Activated CD4-positive, alpha-beta memory T cell treated with anti-CD3 and anti-CD28 coated beads for 36 hours (primary cell): ENCODE measurements at regions not wholly inside any gene's neighbourhood (a gene's known extent, or its start where the extent isn't known, plus 50 kb on each side); places are given as distances from the start of the nearest gene placed in this dataset.

Source experiments
- CTCF ChIA-PET: fragments of 350-600 bp; sonication (Branson Sonifier 250); formaldehyde crosslinking; loops from one replicate; lab custom pipeline; 2021; ENCODE audit warnings: antibody characterized with exemption, inconsistent platforms; lab: Charles Lee
- POLR2A ChIA-PET: fragments of 350-600 bp; sonication (Branson Sonifier 250); formaldehyde crosslinking; loops from one replicate; lab custom pipeline; 2021; ENCODE audit warnings: antibody characterized with exemption; lab: Charles Lee
- DNase-seq: peaks from one replicate; pipeline ENCODE4 v3.0.0-alpha.2; 2020
- H3K27ac Mint-ChIP-seq: one replicate; pipeline ENCODE4 v1.8.0; 2021; ENCODE audit warnings: mixed read lengths
- H3K27me3 Mint-ChIP-seq: one replicate; pipeline ENCODE4 v1.8.0; 2021; ENCODE audit warnings: mixed read lengths
- H3K36me3 Mint-ChIP-seq: one replicate; pipeline ENCODE4 v1.8.0; 2021; ENCODE audit warnings: mixed read lengths
- H3K4me1 Mint-ChIP-seq: one replicate; pipeline ENCODE4 v1.8.0; 2021; ENCODE audit warnings: low read depth, mixed read lengths
- H3K4me3 Mint-ChIP-seq: one replicate; pipeline ENCODE4 v1.8.0; 2021; ENCODE audit warnings: mild to moderate bottlenecking, mixed read lengths
- H3K9me3 Mint-ChIP-seq: one replicate; pipeline ENCODE4 v1.8.0; 2021; ENCODE audit warnings: mixed read lengths
- intact Hi-C: fragments of 100-400 bp; cut with micrococcal nuclease; formaldehyde crosslinking; loops from one replicate; pipeline ENCODE4 v1.15.1; 2023

- intact Hi-C loops: no loop called here
- no peak overlapping the region for H3K4me3 Mint-ChIP-seq
- no peaks in the 10 kb centered on the region for H3K4me1 Mint-ChIP-seq
- no peak overlapping the region for H3K27ac Mint-ChIP-seq
- POLR2A ChIA-PET: no interaction called here
- CTCF ChIA-PET: no interaction called here
- DNase-seq: no peak
- peaks cover 15% of the 10 kb centered on the region for H3K27me3 Mint-ChIP-seq
- no peaks in the 10 kb centered on the region for H3K9me3 Mint-ChIP-seq
- no peaks in the 10 kb centered on the region for H3K36me3 Mint-ChIP-seq
Measured at GRCh38 chr2:151037434-151037833, 224.2 kb downstream of the RBM43 start.

GRCh38 chr2:151033271-151034248, 228.1 kb downstream of the RBM43 start:
- H3K27me3 Mint-ChIP-seq: peaks cover 14% of the 10 kb centered on the region
- no peak overlapping the region for H3K4me3 Mint-ChIP-seq
- intact Hi-C loops: no loop called here
- H3K4me1 Mint-ChIP-seq: peaks cover 6% of the 10 kb centered on the region
- no peaks in the 10 kb centered on the region for H3K9me3 Mint-ChIP-seq
- POLR2A ChIA-PET: no interaction called here
- no peak for DNase-seq
- CTCF ChIA-PET: interaction anchor here (0.6 kb wide), 1 partner anchor 346 kb away, joined by 6 read pairs; no protein-coding TSS in a partner anchor
- H3K36me3 Mint-ChIP-seq: no peaks in the 10 kb centered on the region
- H3K27ac Mint-ChIP-seq: no peak overlapping the region

GRCh38 chr2:151032741-151033191, 228.9 kb downstream of the RBM43 start:
- ChIA-PET POLR2A (no interaction called here), CTCF (interaction anchor here (1.1 kb wide), 1 partner anchor 15 kb away, joined by 6 read pairs; no protein-coding TSS in a partner anchor)
- no peaks in the 10 kb centered on the region for H3K36me3 Mint-ChIP-seq
- H3K9me3 Mint-ChIP-seq: no peaks in the 10 kb centered on the region
- H3K27me3 Mint-ChIP-seq: peaks cover 10% of the 10 kb centered on the region
- intact Hi-C loops: no loop called here
- H3K27ac Mint-ChIP-seq: no peak overlapping the region
- DNase-seq: no peak
- H3K4me1 Mint-ChIP-seq: peaks cover 6% of the 10 kb centered on the region
- H3K4me3 Mint-ChIP-seq: no peak overlapping the region

GRCh38 chr2:151030663-151031230, 230.9 kb downstream of the RBM43 start:
- no peak for DNase-seq
- ChIA-PET POLR2A (no interaction called here), CTCF (interaction anchor here (1.3 kb wide), 1 partner anchor 24 kb away, joined by 3 read pairs; no protein-coding TSS in a partner anchor)
- Mint-ChIP-seq H3K27me3 (peaks cover 6% of the 10 kb centered on the region), H3K9me3 (no peaks in the 10 kb centered on the region), H3K27ac (no peak overlapping the region), H3K4me1 (peaks cover 6% of the 10 kb centered on the region), H3K36me3 (no peaks in the 10 kb centered on the region), H3K4me3 (no peak overlapping the region)
- intact Hi-C loops: no loop called here

- Mint-ChIP-seq H3K4me1 (peaks cover 6% of the 10 kb centered on the region), H3K4me3 (no peak overlapping the region), H3K36me3 (no peaks in the 10 kb centered on the region), H3K27me3 (peaks cover 4% of the 10 kb centered on the region), H3K27ac (no peak overlapping the region), H3K9me3 (no peaks in the 10 kb centered on the region)
- ChIA-PET CTCF (no interaction called here), POLR2A (no interaction called here)
- intact Hi-C loops: no loop called here
- DNase-seq: no peak
Measured at GRCh38 chr2:151029406-151030157, 232.1 kb downstream of the RBM43 start.

GRCh38 chr2:151028691-151029176, 232.9 kb downstream of the RBM43 start:
- H3K4me3 Mint-ChIP-seq: no peak overlapping the region

GRCh38 chr2:151027151-151027550, 234.5 kb downstream of the RBM43 start:
- intact Hi-C loops: no loop called here
- Mint-ChIP-seq H3K4me1 (peaks cover 6% of the 10 kb centered on the region), H3K27me3 (peaks cover 5% of the 10 kb centered on the region), H3K36me3 (no peaks in the 10 kb centered on the region), H3K9me3 (no peaks in the 10 kb centered on the region), H3K27ac (no peak overlapping the region), H3K4me3 (no peak overlapping the region)
- DNase-seq: no peak
- ChIA-PET CTCF (no interaction called here), POLR2A (no interaction called here)

More at GRCh38 chr2:151028691-151029176, 232.9 kb downstream of the RBM43 start:
- Mint-ChIP-seq H3K27me3 (peaks cover 4% of the 10 kb centered on the region), H3K4me1 (peaks cover 6% of the 10 kb centered on the region), H3K9me3 (no peaks in the 10 kb centered on the region), H3K36me3 (no peaks in the 10 kb centered on the region), H3K27ac (no peak overlapping the region)
- intact Hi-C loops: no loop called here
- no peak for DNase-seq
- ChIA-PET CTCF (no interaction called here), POLR2A (no interaction called here)

- Mint-ChIP-seq H3K27ac (no peak overlapping the region), H3K9me3 (no peaks in the 10 kb centered on the region), H3K27me3 (peaks cover 7% of the 10 kb centered on the region), H3K36me3 (no peaks in the 10 kb centered on the region), H3K4me1 (peaks cover 6% of the 10 kb centered on the region), H3K4me3 (no peak overlapping the region)
- POLR2A ChIA-PET: no interaction called here
- intact Hi-C loops: no loop called here
- DNase-seq: no peak
- CTCF ChIA-PET: no interaction called here
Measured at GRCh38 chr2:151025816-151026215, 235.8 kb downstream of the RBM43 start.

- H3K4me3 Mint-ChIP-seq: no peak overlapping the region
- no peak overlapping the region for H3K27ac Mint-ChIP-seq
- peaks cover 5% of the 10 kb centered on the region for H3K4me1 Mint-ChIP-seq
- no peaks in the 10 kb centered on the region for H3K36me3 Mint-ChIP-seq
- ChIA-PET CTCF (no interaction called here), POLR2A (no interaction called here)
- H3K9me3 Mint-ChIP-seq: no peaks in the 10 kb centered on the region
- no peak for DNase-seq
- H3K27me3 Mint-ChIP-seq: peaks cover 13% of the 10 kb centered on the region
- intact Hi-C loops: no loop called here
Measured at GRCh38 chr2:151024696-151025251, 236.9 kb downstream of the RBM43 start.

- Mint-ChIP-seq H3K27ac (no peak overlapping the region), H3K4me3 (no peak overlapping the region), H3K4me1 (no peaks in the 10 kb centered on the region), H3K9me3 (peaks cover 4% of the 10 kb centered on the region), H3K36me3 (no peaks in the 10 kb centered on the region), H3K27me3 (peaks cover 13% of the 10 kb centered on the region)
- POLR2A ChIA-PET: no interaction called here
- CTCF ChIA-PET: no interaction called here
- intact Hi-C loops: no loop called here
- DNase-seq: no peak
Measured at GRCh38 chr2:151021747-151022452, 239.8 kb downstream of the RBM43 start.

- Mint-ChIP-seq H3K27ac (no peak overlapping the region), H3K9me3 (peaks cover 4% of the 10 kb centered on the region), H3K4me3 (no peak overlapping the region), H3K27me3 (peaks cover 13% of the 10 kb centered on the region), H3K4me1 (no peaks in the 10 kb centered on the region), H3K36me3 (no peaks in the 10 kb centered on the region)
- intact Hi-C loops: no loop called here
- no peak for DNase-seq
- ChIA-PET CTCF (interaction anchor here (1.4 kb wide), 1 partner anchor 32 kb away, joined by 4 read pairs; no protein-coding TSS in a partner anchor), POLR2A (no interaction called here)
Measured at GRCh38 chr2:151020411-151020810, 241.3 kb downstream of the RBM43 start.
